Spleen (tissue), 11 donors: ENCODE measurements at regions not wholly inside any gene's neighbourhood (a gene's known extent, or its start where the extent isn't known, plus 50 kb on each side); places are given as distances from the start of the nearest gene placed in this dataset.

ENCODE experiments used
- DNase-seq: peaks from one replicate; pipeline ENCODE4 v3.0.0-alpha.2; 2020
- H3K27ac ChIP-seq, 8 donors: fragments of 200-600 bp; sonication (generic) in 7 of 8; 1 replicate in 4 of 8; 2 replicates in 4 of 8; pipeline versions ENCODE4 v1.5.0 to v1.8.0; 2016 to 2021; ENCODE audit warnings: inconsistent platforms in 4 of 8, mild to moderate bottlenecking in 4 of 8, moderate library complexity in 1 of 8
- H3K27me3 ChIP-seq, 7 donors: fragments of 200-600 bp; sonication (generic) in 6 of 7; replicated peaks in 1 of 7; 1 replicate in 4 of 7; 2 replicates in 3 of 7; pipeline versions ENCODE4 v1.5.0 to v1.8.0; 2016 to 2021; ENCODE audit warnings: inconsistent platforms in 3 of 7, mild to moderate bottlenecking in 1 of 7
- H3K36me3 ChIP-seq, 6 donors: fragments of 200-600 bp; sonication (generic) in 5 of 6; 1 replicate in 4 of 6; 2 replicates in 2 of 6; pipeline versions ENCODE4 v1.5.0 to v1.8.0; 2016 to 2021; ENCODE audit warnings: inconsistent platforms in 2 of 6
- H3K4me1 ChIP-seq, 6 donors: fragments of 200-600 bp; sonication (generic) in 5 of 6; 1 replicate in 3 of 6; 2 replicates in 3 of 6; pipeline versions ENCODE4 v1.5.0 to v1.8.0; 2016 to 2021; ENCODE audit warnings: inconsistent platforms in 3 of 6
- H3K4me3 ChIP-seq, 8 donors: fragments of 200-600 bp; sonication (generic) in 7 of 8; 1 replicate in 4 of 8; 2 replicates in 4 of 8; pipeline versions ENCODE4 v1.5.0 to v1.8.0; 2016 to 2021; ENCODE audit warnings: inconsistent platforms in 4 of 8, mild to moderate bottlenecking in 4 of 8, moderate library complexity in 2 of 8
- H3K9me3 ChIP-seq, 8 donors: fragments of 200-600 bp; sonication (generic) in 7 of 8; 1 replicate in 4 of 8; 2 replicates in 4 of 8; pipeline versions ENCODE4 v1.5.0 to v1.8.0; 2016 to 2021; ENCODE audit warnings: inconsistent platforms in 4 of 8
- POLR2A ChIP-seq, 3 donors: fragments of 450-650 bp; IDR thresholded peaks; one replicate each; pipeline ENCODE4 v1.5.1; 2017; ENCODE audit warnings: antibody characterized with exemption in 3 of 3, mild to moderate bottlenecking in 1 of 3
- POLR2AphosphoS5 ChIP-seq, 3 donors: sonication (generic); formaldehyde crosslinking; IDR thresholded peaks; one replicate each; pipeline ENCODE4 v1.5.1; 2017; ENCODE audit warnings: antibody characterized with exemption in 3 of 3
- WGBS, 5 donors: extraction: QIAGEN DNeasy Blood & Tissue Kit in 3 of 5; methylation state at CpG; one replicate each; pipeline versions ENCODE4 v1.1.5 to v1.1.7; 2013 to 2018; 5-methylcytosine and 5-hydroxymethylcytosine counted together
- intact Hi-C: fragments of 100-400 bp; cut with DNase I; formaldehyde crosslinking; loops from one replicate; pipeline ENCODE4 v1.15.0; 2023; ENCODE audit warnings: low total_unique reads
- TF ChIP-seq, protein P1 (sequence below), 11 experiments: fragments of 200-600 bp in 7 of 11; fragments of 450-650 bp in 4 of 11; sonication (generic) in 4 of 11; IDR thresholded peaks in 8 of 11; conservative IDR thresholded peaks in 3 of 11; 1 replicate in 7 of 11; 2 replicates in 4 of 11; pipeline versions ENCODE4 v1.4.0 to v1.8.0; 2016 to 2021; ENCODE audit warnings: antibody characterized with exemption in 11 of 11, inconsistent platforms in 4 of 11, mild to moderate bottlenecking in 1 of 11
- donor health status: healthy with polysubstance abuse.
- donor health status: DM: no; HTN: no; CAD: no; lungs with moderate emphysema.
- donor health status: DM: no; HTN: no; CAD: no.
- donor health status: Bipolar disorder and iron deficiency.
- donor health status: healthy.
- donor health status: DM: no; HTN: no; CAD: no.
- donor health status: DM: yes; HTN: yes; CAD: no.

DNA sequence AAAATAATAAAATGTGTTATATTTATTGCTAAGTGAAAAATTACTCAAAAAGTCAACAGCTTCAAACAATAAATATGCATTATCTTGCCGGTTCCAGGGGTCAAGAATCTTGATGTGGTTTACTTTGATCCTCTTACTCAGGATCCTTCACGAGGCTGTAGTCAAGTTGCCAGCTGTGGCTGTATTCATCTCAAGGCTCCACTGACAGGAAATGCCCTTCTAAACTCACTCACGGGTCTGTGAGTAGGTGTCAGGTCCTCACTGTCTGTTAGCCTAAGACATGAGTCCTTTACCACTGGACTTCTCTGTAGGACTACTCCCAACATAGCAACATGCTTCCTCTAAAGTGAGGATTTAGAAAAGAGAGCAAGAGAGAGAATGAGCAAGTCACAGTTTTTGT lies 983.0 kb downstream of the SI start:
- H3K27ac ChIP-seq = no peak overlapping the region
- DNase-seq = no peak

DNA sequence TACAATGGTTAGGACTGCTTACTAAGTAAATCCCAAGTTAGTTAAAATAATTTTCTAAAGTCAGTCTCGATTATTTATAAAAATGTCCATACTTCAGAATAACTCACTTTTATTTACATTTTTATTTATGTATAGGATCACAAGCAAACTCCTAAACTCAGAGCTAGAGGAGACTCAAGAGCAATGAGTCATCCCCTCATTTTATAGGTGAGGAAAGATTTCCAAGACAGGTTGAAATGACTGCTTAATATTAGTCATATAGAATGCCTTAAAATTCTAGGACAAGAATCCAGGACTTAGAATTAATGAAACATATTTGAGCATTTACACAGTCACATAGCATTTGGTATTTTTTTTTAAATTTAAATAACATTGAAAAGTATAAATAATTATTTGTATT lies 983.8 kb downstream of the SI start:
- no peak overlapping the region for H3K4me3 ChIP-seq
- H3K27ac ChIP-seq = no peak overlapping the region
- intact Hi-C loops = no loop called here
- H3K27me3 ChIP-seq = no peaks in the 10 kb centered on the region
- no peaks in the 10 kb centered on the region for H3K4me1 ChIP-seq
- no peaks in the 10 kb centered on the region for H3K36me3 ChIP-seq
- 67 to 80% (median 68%) methylated on average over 1 of the region's 1 CpG for WGBS, 5 donors
- H3K9me3 ChIP-seq = peaks cover 0 to 25% (median 7%) of the 10 kb centered on the region in 8 donors
- DNase-seq = no peak
- TF ChIP-seq POLR2A (IDR thresholded peaks at IDR 0.05) (no peak), POLR2AphosphoS5 (IDR thresholded peaks at IDR 0.05) (no peak)
- TF ChIP-seq, protein P1, sequence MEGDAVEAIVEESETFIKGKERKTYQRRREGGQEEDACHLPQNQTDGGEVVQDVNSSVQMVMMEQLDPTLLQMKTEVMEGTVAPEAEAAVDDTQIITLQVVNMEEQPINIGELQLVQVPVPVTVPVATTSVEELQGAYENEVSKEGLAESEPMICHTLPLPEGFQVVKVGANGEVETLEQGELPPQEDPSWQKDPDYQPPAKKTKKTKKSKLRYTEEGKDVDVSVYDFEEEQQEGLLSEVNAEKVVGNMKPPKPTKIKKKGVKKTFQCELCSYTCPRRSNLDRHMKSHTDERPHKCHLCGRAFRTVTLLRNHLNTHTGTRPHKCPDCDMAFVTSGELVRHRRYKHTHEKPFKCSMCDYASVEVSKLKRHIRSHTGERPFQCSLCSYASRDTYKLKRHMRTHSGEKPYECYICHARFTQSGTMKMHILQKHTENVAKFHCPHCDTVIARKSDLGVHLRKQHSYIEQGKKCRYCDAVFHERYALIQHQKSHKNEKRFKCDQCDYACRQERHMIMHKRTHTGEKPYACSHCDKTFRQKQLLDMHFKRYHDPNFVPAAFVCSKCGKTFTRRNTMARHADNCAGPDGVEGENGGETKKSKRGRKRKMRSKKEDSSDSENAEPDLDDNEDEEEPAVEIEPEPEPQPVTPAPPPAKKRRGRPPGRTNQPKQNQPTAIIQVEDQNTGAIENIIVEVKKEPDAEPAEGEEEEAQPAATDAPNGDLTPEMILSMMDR (IDR thresholded peaks at IDR 0.05 in 8 of 11, conservative IDR thresholded peaks at IDR 0.05 in 3 of 11) = no peak

More for the DNA sequence above, 983.0 kb downstream of the SI start:
- Histone ChIP-seq H3K27me3 (no peaks in the 10 kb centered on the region), H3K4me3 (no peak overlapping the region), H3K4me1 (no peaks in the 10 kb centered on the region), H3K9me3 (peaks cover 0 to 18% (median 2%) of the 10 kb centered on the region in 8 donors), H3K36me3 (no peaks in the 10 kb centered on the region)
- TF ChIP-seq POLR2AphosphoS5 (IDR thresholded peaks at IDR 0.05) (no peak), POLR2A (IDR thresholded peaks at IDR 0.05) (no peak)
- TF ChIP-seq, protein P1 (IDR thresholded peaks at IDR 0.05 in 8 of 11, conservative IDR thresholded peaks at IDR 0.05 in 3 of 11) = no peak
- WGBS, 5 donors = 30 to 47% (median 42%) methylated on average over 3 of the region's 3 CpGs
- intact Hi-C loops = no loop called here

DNA sequence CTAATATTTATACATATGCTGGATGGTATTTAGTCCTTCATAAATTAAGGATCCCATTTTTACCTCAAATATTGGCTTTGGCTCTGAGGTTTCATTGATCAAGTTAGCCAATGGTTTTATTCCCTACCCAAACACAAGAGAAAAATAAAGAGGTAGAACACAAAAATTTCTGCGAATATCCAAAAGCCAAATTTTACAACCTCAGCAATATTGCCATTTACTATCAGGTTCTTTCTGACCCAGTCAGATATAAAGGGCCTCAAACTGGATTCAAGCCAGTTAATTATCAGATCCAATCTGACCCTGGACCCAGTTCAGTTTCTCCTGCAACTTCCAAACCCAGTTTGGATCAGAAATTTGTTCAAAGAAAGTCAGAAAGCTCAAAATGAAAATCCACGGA lies 998.1 kb downstream of the SI start:
- Histone ChIP-seq H3K4me3 (no peak overlapping the region), H3K36me3 (no peaks in the 10 kb centered on the region), H3K9me3 (peaks cover 0 to 41% (median 20%) of the 10 kb centered on the region in 8 donors), H3K27ac (no peak overlapping the region), H3K27me3 (no peaks in the 10 kb centered on the region), H3K4me1 (no peaks in the 10 kb centered on the region)
- no peak for DNase-seq
- TF ChIP-seq POLR2A (IDR thresholded peaks at IDR 0.05) (no peak), POLR2AphosphoS5 (IDR thresholded peaks at IDR 0.05) (no peak)
- TF ChIP-seq, protein P1 (IDR thresholded peaks at IDR 0.05 in 8 of 11, conservative IDR thresholded peaks at IDR 0.05 in 3 of 11) = no peak
- 68 to 96% (median 86%) methylated on average over 2 of the region's 2 CpGs for WGBS, 5 donors
- intact Hi-C loops = no loop called here

DNA sequence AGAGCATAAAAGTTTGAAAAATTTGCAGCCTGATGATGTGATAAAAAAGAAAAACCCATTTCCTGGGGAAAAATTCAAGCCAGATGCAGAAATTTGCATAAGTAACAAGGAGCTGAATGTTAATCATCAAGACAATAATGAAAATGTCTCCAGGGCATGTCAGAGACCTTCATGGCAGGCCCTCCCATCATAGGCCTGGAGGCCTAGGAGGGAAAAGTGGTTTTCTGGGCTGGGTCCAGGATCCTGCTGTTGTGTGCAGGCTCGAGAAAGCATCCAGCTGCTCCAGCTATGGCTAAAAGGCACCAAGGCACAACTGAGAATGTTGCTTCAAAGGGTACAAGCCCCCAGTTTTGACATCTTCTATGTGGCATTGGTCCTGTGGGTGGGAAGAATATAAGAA lies 1014.0 kb downstream of the SI start:
- no peak for DNase-seq
- no peaks in the 10 kb centered on the region for H3K36me3 ChIP-seq
- H3K4me3 ChIP-seq = no peak overlapping the region
- H3K27me3 ChIP-seq = no peaks in the 10 kb centered on the region
- intact Hi-C loops = no loop called here
- H3K27ac ChIP-seq = no peak overlapping the region
- H3K9me3 ChIP-seq = peaks cover 0 to 17% (median 0%) of the 10 kb centered on the region in 8 donors
- H3K4me1 ChIP-seq = no peaks in the 10 kb centered on the region
- no peak for TF ChIP-seq POLR2A (IDR thresholded peaks at IDR 0.05)
- TF ChIP-seq, protein P1 (IDR thresholded peaks at IDR 0.05 in 8 of 11, conservative IDR thresholded peaks at IDR 0.05 in 3 of 11) = no peak
- no peak for TF ChIP-seq POLR2AphosphoS5 (IDR thresholded peaks at IDR 0.05)
- 30 to 62% (median 44%) methylated on average over 1 of the region's 1 CpG for WGBS, 5 donors
